GM11168 (cell line): ENCODE measurements at regions not wholly inside any gene's neighbourhood (a gene's known extent, or its start where the extent isn't known, plus 50 kb on each side); places are given as distances from the start of the nearest gene placed in this dataset.
"Not testable (repeated sequence)": the region's sequence is repeated elsewhere in the genome, so short reads cannot be mapped to it uniquely, and the experiment has no call there.

Experiments used
- in situ Hi-C: fragments of 300-500 bp; cut with MboI; formaldehyde crosslinking; loops from one replicate; pipeline ENCODE4 v1.12.0; 2022; ENCODE audit warnings: low sequenced_read_pairs; ENCODE audit not compliant: unreplicated experiment

DNA sequence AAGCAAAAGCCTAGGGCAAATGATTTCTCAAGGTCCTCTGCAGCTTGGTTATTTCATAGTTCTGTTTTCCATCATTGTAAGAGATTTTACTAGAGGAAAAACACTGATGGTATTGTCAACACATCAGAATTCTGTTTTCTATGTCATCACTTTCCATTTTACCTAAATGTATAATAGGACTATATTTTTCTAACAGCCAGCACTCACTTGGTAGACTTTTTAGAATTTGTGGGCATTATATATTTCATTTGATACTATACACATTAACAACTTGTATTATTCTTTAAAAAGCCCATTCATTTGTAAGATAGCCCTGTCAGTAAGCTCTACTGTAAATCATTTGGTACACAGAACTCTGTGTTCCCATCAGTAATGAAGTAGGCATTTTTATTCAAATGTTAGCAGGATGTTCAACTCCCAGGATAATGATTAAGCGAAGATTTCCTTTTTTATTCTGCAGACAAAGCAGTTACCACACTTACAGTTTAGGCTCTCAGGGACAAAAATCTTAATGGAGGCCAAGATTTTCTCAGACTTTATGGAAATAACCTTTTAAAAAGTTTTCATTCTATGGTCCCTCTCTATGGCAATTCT, 143.6 kb upstream of the TEX13C start:
- in situ Hi-C loops = no loop called here

DNA sequence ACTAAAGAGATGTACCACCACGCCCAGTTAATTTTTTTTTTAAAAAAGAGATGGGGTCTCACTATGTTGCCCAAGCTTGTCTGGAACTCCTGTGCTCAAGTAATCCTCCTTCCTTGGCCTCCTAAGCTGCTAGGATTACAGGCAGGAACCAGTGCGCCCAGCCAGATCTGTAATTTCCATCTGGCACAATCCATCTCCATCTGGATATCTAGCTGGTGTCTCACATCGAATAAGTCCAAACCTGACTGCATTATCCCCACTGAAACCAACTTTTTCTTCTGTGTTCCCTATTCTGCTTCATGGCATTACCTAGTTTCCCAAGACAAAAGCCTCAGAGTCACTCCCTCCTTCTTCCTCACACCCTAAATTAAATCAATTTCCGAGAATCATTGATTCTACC, 125.8 kb upstream of the TEX13C start:
- in situ Hi-C loops = no loop called here

DNA sequence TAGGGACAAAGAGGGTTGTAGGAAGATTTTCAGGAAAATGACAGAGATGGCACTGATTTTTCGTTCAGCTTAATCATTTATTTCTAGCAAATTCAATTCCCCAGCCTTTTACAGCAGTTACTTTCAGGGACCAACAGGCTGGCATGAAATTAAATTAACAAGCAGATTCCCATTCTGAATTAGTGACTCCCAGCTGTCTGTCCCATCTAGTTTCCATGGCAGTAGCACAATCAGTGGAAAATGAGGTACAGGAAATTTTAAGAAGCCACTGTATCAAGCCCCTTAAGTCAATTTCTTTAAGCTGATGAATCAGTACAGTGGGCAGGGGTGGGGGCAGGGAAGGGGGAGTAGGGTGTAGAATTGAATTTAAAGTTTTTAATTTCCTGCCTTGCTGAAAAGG, 121.1 kb upstream of the TEX13C start:
- in situ Hi-C loops = no loop called here

DNA sequence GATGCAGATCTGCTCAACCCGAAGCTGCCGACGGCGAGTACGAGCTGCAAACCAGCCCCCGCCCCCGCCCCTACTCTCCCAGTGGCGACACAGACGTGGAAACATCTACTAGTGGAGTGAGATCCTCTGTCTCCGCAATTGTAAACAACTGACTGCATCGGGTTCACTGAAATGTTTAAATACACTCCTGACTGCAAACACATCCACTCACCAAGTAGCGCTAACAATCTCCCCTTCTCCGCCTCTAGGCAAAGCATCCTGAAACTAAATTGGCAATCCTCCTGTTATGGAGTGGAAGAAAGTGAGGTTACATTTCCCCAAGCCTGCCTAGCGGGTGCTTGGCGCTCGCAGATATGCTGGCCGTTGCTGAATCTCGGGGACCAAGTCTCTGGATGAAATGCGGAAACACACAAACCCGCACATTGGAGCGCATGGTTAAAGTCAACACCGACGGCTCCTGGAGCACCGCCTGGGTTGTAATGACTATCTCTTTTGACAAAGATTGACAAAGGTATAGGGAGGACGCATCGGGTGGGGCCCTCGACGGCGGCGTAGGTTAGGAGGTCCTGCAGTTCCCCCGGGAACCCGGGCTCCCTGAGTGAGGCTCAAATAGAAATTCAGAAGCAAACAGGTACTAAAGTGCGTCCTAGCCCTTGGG, 117.0 kb upstream of the TEX13C start:
- in situ Hi-C loops = no loop called here

DNA sequence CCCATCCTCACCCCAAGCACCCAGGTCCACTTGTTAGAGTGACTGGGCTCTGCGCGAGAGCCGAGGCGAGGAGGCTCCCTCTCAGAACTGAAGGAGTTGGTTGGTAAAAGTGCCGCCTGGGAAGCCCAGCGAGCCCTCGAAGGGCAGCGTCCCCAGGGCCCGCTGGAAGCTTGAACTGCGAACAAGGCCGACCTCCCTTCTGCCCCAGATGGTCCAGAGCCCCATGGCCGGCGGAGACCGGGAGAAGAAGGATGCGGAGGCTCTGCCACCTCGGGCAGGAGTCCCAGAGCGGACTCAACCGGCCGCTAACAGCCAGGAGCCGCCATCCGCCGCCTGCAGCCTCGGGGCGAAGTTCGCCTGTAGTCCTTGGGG, 116.3 kb upstream of the TEX13C start:
- in situ Hi-C loops = no loop called here

DNA sequence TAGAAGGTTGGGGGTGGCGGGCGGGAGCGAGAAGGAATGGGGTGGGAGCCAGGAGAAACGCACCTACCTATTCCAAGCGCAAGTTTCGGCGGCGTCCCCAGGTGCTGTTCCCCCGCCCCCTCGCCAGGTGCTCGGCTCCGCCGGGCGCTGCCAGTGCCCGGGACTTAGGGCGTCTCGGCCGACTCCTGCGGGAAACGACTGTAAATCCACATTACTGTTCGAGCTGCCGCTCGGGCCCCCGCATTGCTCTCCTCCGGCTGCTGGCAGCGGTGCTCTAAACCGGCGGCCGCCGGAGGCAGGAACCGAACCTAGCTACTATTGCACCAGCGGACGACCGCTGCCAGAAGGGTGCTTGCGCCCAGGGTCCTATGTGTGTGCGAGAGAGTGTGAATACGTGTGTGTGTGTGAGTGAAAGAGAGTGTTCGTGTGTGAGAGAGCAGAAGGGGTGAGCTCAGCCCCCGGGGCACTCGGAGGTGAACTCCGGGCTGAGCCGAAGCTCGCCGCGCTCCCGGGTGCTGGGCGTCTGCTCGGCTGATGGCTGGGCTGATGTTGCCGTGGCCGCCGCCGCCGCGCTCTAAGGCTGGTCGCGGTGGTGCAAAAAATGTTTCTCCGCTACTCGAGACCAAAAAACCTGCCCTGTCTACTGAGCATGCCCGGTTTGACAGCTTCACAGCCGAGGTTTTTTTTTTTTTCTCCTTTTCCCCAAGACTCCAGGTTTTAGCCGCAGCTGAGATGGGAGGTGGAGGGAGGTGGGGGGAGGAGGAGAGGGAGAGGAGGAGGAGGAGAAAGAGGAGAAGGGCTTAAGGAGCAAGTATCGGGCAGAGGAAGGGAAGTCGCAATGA, 115.7 kb upstream of the TEX13C start:
- in situ Hi-C loops = no loop called here

DNA sequence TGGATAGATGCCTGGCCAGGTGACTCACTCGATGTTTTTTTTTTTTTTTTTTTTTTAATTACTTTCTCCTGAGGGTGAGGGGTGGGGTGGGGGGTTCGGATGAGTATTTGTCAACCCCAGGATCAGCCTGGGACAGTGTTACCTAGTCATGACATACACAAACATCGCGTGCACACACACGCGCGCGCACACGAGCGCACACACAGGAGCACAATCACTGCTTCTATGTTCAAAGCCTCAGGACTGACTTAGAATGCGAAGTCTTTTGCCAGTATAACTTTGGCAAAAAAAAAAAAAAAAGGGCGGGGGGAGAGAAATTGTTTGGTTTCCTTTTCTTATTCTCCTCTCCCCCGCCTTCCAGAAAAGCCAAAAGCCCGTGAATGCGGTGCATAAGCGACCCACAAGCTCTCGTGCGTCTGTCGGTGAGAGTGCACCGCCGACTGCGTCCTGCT, 115.0 kb upstream of the TEX13C start:
- in situ Hi-C loops = no loop called here

DNA sequence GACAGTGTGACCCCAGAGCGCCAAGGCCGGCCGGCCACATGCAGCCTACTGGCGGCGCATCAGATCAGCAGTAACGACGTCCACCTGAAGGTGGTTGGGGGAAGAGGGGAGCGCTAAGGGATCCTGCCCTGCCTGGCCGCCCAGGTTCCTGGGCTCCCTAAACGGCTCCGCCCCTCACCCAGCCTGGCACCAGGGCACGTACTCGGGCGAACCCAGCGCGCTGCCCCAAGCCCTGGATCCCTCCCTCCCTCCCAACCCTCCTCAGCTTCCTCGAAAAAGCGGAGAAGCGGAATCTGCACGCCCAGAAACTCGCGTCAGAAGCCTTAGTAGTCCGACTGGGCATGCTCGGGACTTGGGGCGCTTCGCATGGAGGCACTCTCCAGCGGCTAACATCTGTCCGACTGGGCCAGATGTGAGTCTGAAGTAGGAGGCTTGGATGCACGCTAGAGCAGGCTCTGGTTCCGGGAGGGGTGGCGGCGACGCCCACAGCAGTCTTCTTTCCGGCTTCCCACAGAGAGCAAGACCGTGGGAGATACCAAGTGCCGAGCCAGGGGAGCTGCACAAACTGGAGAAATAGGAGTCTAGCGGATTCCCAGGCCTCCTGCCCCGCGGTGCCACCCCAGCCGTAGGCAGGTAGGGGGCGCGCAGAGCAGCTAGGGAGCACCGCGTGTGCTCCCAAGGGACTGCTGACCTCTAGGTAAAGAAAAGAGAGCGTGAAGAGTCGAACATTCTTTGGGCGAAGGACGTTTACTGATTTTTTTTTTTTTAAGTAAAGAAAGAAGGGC, 114.3 kb upstream of the TEX13C start:
- in situ Hi-C loops = no loop called here

DNA sequence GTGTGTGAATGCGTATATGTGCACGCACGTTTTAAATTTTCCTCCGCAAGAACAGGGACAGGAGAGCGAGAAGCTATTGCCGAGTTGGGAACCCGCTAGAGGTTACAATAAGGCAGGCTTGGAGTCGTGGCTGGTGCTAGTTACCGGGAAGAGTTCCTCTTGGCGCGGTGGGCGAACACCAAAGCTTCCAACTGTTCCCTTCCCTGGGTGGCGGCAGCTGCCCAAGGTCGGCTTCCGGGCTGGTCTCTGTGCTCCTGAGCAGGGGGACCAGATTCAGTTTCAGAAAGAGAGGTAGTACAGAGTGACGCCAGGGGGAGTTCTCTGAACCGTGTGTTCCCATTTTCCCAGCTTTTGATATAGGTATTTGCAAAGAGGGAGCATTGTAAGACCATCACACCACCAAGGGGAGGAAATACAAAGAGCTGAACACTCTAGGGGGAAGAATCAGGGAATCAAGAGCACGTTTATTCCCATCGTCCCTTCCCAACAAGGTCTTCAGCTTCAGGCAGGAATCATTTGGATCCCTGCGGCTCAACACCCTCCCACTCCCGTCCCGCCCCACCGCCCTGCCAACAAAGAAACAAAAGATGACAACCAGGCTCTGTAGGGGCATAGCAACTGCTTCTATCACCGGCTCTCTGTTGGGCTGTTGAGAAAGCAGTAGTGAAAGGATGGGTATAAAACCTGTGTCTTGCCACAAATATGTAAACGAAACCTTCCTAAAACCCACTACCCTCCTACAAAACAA, 113.6 kb upstream of the TEX13C start:
- in situ Hi-C loops = no loop called here

DNA sequence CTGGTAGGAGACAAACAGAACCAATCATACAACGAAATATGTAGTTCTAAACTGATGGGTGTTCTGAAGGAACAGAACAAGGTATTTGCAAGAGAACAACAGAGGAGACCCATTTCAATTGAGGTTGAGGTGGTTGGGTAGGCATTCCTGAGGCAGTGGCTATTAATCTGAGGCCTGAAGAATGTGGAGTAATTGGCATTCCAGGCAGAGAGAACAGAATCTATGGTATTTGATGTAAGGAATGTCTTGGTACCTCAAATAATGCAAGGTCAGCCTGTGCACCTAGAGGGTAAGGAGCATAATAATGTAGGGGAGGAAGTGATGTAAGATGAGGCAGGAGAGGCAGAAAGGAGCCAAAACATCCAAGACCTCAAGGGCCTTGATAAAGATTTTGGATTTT, 109.5 kb upstream of the TEX13C start:
- in situ Hi-C loops = no loop called here

DNA sequence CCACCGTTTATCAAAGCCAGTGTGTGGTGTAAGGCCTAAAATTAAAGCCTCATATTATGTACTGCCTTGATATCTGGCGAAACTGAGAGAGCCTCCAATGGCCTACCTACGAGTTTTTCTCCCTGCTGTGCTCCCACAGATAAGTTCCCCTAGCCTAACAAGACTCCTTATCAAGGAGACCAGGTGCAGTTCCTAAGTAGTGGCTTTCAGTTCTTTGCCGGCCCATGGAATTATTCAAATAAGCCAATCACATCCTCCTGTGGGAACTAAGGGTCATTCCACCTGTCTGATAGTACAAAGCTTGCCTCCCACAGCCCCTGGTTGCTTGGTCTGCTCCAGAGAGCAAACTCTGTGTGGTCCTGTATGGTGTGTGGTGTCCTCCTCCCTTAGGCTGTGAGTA, 99.8 kb upstream of the TEX13C start:
- in situ Hi-C loops = no loop called here

DNA sequence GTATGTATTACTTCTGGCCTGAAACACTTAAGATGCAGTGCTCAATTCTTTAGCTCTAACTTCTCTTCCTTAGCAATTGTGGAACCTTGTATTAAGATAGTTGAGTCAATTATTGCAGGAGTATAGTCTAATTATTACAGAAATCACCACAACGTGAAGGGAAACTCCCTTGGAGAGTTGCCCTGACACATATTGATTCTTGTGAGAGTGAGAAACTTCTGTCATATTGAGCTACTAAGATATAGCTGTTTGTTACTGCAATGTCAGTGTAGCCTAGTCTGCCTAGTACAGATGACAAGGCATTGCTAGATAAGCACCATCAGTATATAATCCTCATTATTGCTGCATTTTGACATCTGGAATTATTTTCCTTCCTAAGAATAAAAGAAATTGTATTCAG, 82.7 kb upstream of the TEX13C start:
- in situ Hi-C loops = no loop called here

DNA sequence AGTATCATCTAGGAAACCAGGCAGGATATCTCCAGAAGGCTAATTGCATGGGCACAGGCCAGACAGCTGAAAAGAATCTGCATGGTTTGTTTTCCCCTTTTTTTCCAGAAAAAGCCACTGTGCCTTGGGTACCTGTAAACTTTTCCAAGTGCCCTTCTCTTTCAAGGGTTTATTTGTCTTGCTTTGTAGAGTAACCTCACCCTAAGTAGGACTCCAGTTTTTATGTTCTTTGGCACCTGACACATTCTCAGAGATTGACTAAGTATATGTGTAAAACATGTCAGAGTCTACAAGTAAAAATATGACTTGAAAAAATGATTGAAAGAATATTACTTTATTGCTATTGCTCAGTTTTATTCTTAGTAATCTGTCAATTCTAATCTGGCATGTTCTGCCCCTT, 70.7 kb upstream of the TEX13C start:
- in situ Hi-C loops = no loop called here

DNA sequence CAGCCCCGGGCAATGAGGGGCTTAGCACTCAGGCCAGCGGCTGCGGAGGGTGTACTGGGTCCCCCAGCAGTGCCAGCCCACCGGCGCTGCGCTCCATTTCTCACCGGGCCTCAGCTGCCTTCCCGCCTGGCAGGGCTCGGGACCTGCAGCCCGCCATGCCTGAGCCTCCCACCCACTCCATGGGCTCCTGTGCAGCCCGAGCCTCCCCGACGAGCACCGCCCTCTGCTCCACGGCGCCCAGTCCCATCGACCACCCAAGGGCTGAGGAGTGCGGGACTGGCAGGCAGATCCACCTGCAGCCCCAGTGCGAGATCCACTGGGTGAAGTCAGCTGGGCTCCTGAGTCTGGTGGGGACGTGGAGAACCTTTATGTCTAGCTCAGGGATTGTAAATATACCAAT, 63.9 kb upstream of the TEX13C start:
- in situ Hi-C loops = not testable (repeated sequence)

DNA sequence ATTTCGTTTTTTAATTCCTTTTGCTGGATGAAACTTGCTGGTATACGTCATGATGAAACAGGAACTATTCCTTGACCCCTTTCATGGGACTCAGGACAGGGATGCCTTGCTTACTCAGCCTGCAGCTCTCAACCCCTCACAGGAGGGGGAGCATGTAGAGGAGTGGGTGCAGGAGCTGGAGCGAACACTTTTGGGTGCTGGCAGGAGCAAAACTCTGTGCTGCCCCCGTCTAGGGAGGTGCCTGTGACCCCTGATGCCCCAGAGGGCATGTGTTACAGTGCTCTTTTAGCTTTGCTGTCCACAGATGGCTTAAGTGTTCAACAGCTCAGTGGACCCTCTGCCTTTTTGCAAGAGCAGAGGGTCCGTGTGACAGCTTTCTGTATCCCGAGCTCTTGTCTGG, 56.8 kb upstream of the TEX13C start:
- in situ Hi-C loops = no loop called here

DNA sequence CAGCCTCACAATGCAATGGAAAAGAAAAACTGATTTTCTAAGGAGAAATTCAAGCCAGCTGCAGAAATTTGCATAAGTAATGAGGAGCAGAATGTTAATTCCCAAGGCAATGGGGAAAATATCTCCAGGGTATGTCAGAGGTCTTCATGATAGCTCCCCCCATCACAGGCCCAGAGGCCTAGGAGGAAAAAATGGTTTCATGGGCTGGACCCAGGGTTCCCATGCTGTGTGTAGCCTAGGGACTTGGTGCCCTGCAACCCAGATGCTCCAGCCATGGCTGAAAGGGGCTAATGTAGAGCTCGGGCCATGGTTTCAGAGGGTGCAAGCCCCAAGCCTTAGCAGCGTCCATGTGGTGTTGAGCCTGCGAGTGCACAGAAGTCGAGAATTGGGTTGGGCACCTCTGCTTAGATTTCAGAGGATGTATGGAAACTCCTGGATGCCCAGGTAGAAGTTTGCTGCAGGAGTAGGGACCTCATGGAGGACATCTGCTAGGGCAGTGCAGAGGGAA, 53.5 kb upstream of the TEX13C start:
- in situ Hi-C loops = no loop called here
